Adrenal gland (tissue), 9 donors: ENCODE measurements at regions not wholly inside any gene's neighbourhood (a gene's known extent, or its start where the extent isn't known, plus 50 kb on each side); places are given as distances from the start of the nearest gene placed in this dataset.

ENCODE experiments used
- DNase-seq, 7 donors: peaks; one replicate each; pipeline ENCODE4 v3.0.0-alpha.2; 2019 to 2020
- H3K27ac ChIP-seq, 5 donors: fragments of 200-600 bp; sonication (generic) in 4 of 5; 1 replicate in 3 of 5; 2 replicates in 2 of 5; pipeline versions ENCODE4 v1.5.1 to v1.8.0; 2016 to 2020; ENCODE audit warnings: mild to moderate bottlenecking in 1 of 5
- H3K27me3 ChIP-seq: fragments of 200-600 bp; 2 replicates; pipeline ENCODE4 v1.8.0; 2021
- H3K36me3 ChIP-seq, 2 donors: fragments of 200-600 bp; replicated peaks in 1 of 2; 1 replicate in 1 of 2; 2 replicates in 1 of 2; pipeline versions ENCODE4 v1.5.1 to v1.8.0; 2018 to 2022
- H3K4me1 ChIP-seq, 2 donors: fragments of 200-600 bp; replicated peaks in 1 of 2; 1 replicate in 1 of 2; 2 replicates in 1 of 2; pipeline versions ENCODE4 v1.5.1 to v1.8.0; 2018 to 2021
- H3K4me3 ChIP-seq, 4 donors: fragments of 200-600 bp; sonication (generic) in 3 of 4; one replicate each; pipeline ENCODE4 v1.5.1; 2016 to 2018
- H3K9me3 ChIP-seq, 3 donors: fragments of 200-600 bp; sonication (generic) in 1 of 3; replicated peaks in 1 of 3; 1 replicate in 2 of 3; 2 replicates in 1 of 3; pipeline versions ENCODE4 v1.5.1 to v1.8.0; 2016 to 2021
- CTCF ChIP-seq, 6 experiments: fragments of 450-650 bp in 4 of 6; fragments of 200-600 bp in 2 of 6; sonication (generic) in 1 of 6; IDR thresholded peaks; 1 replicate in 5 of 6; 2 replicates in 1 of 6; pipeline versions ENCODE4 v1.5.1 to v1.8.0; 2016 to 2021; ENCODE audit warnings: antibody characterized with exemption in 6 of 6, mild to moderate bottlenecking in 2 of 6, moderate library complexity in 1 of 6
- POLR2A ChIP-seq, 2 donors: fragments of 450-650 bp; IDR thresholded peaks; one replicate each; pipeline ENCODE4 v1.6.1; 2017; ENCODE audit warnings: antibody characterized with exemption in 2 of 2, mild to moderate bottlenecking in 2 of 2, moderate library complexity in 1 of 2
- WGBS, 4 donors: extraction: QIAGEN DNeasy Blood & Tissue Kit in 2 of 4; methylation state at CpG; one replicate each; pipeline versions ENCODE4 v1.1.5 to v1.1.7; 2013 to 2017; 5-methylcytosine and 5-hydroxymethylcytosine counted together
- intact Hi-C, 2 donors: fragments of 100-400 bp; cut with DNase I; formaldehyde crosslinking; loops; one replicate each; pipeline versions ENCODE4 v1.14.1 to v1.15.0; 2022 to 2023
- donor health status: healthy with polysubstance abuse.
- donor health status: Bipolar disorder and iron deficiency.
- donor health status: DM: yes; HTN: yes; CAD: no.
- donor health status: DM: no; HTN: no; CAD: no.
- donor health status: DM: no; HTN: no; CAD: no.

DNA sequence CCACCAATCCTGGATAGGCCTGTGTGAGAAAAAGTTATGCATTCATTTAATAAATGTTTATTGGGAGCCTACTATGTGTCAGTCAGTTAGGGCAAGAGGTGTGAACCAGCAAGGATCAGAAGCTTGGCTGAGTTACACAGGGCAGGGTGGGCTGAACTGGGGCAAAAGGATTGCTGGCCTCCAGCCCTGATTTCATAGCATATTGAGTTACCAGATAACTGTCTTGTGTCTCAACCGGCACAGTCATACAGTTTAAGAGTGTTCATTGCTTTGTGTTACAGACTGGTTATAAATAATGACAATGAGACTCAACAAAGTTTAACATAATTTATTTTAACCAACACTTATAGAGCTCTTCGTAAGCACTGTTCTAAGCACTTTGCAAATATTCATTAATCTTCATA, 253.8 kb downstream of the DLEU7 start:
- no peak for TF ChIP-seq CTCF (IDR thresholded peaks at IDR 0.05)
- no peak for TF ChIP-seq POLR2A (IDR thresholded peaks at IDR 0.05)
- DNase-seq = peak; percentile 33 to 68 (median 58)
- WGBS, 4 donors = 51 to 68% (median 58%) methylated on average over 2 of the region's 2 CpGs
- peaks cover 7 to 9% of the 10 kb centered on the region in 2 donors for H3K4me1 ChIP-seq
- H3K36me3 ChIP-seq = no peaks in the 10 kb centered on the region
- no peaks in the 10 kb centered on the region for H3K27me3 ChIP-seq
- intact Hi-C loops = no loop called here
- no peak overlapping the region for H3K4me3 ChIP-seq
- no peaks in the 10 kb centered on the region for H3K9me3 ChIP-seq
- H3K27ac ChIP-seq = peak overlapping the region in 2 of 5 donors; percentile 50 to 53

GRCh38 chr13:50592412-50593155, 250.9 kb downstream of the DLEU7 start:
- no peak for TF ChIP-seq POLR2A (IDR thresholded peaks at IDR 0.05)
- TF ChIP-seq CTCF (IDR thresholded peaks at IDR 0.05) = no peak
- H3K27ac ChIP-seq = no peak overlapping the region
- no peak for DNase-seq
- intact Hi-C loops = no loop called here
- H3K9me3 ChIP-seq = no peaks in the 10 kb centered on the region
- 66 to 79% (median 74%) methylated on average over 2 of the region's 2 CpGs for WGBS, 4 donors
- H3K4me1 ChIP-seq = peaks cover 7 to 9% of the 10 kb centered on the region in 2 donors
- H3K27me3 ChIP-seq = no peaks in the 10 kb centered on the region
- H3K36me3 ChIP-seq = no peaks in the 10 kb centered on the region
- no peak overlapping the region for H3K4me3 ChIP-seq

- peaks cover 7 to 9% of the 10 kb centered on the region in 2 donors for H3K4me1 ChIP-seq
- intact Hi-C loops = no loop called here
- no peak overlapping the region for H3K27ac ChIP-seq
Measured at GRCh38 chr13:50593207-50593606, 250.3 kb downstream of the DLEU7 start.

More at GRCh38 chr13:50593207-50593606, 250.3 kb downstream of the DLEU7 start:
- TF ChIP-seq CTCF (IDR thresholded peaks at IDR 0.05) (no peak), POLR2A (IDR thresholded peaks at IDR 0.05) (no peak)
- no peak for DNase-seq
- Histone ChIP-seq H3K27me3 (no peaks in the 10 kb centered on the region), H3K4me3 (no peak overlapping the region), H3K36me3 (no peaks in the 10 kb centered on the region), H3K9me3 (no peaks in the 10 kb centered on the region)
- WGBS, 4 donors = 78 to 79% (median 78%) methylated on average over 1 of the region's 1 CpG
